Mesendoderm (in vitro differentiated cells): ENCODE measurements at regions not wholly inside any gene's neighbourhood (a gene's known extent, or its start where the extent isn't known, plus 50 kb on each side); places are given as distances from the start of the nearest gene placed in this dataset.

Experiments used
- DNase-seq: peaks from one replicate; pipeline ENCODE4 v3.0.0; 2013
- H2AK5ac ChIP-seq: 2 replicates; pipeline ENCODE4 v1.6.1; 2013; ENCODE audit warnings: low read length, inconsistent platforms
- H2BK120ac ChIP-seq: 2 replicates; pipeline ENCODE4 v1.6.1; 2013; ENCODE audit warnings: low read depth, mild to moderate bottlenecking, low read length, moderate library complexity, mixed read lengths
- H2BK15ac ChIP-seq: replicated peaks from 2 replicates; pipeline ENCODE4 v1.6.1; 2013; ENCODE audit warnings: low read depth, mild to moderate bottlenecking, moderate library complexity
- H2BK5ac ChIP-seq: 2 replicates; pipeline ENCODE4 v1.6.1; 2013; ENCODE audit warnings: low read length, inconsistent platforms
- H3K18ac ChIP-seq: 2 replicates; pipeline ENCODE4 v1.6.1; 2013; ENCODE audit warnings: mild to moderate bottlenecking, low read length, mixed read lengths
- H3K23ac ChIP-seq: one replicate; pipeline ENCODE4 v1.6.1; 2013; ENCODE audit warnings: low read length
- H3K27ac ChIP-seq: 2 replicates; pipeline ENCODE4 v1.5.1; 2013; ENCODE audit warnings: low read depth, mild to moderate bottlenecking, inconsistent platforms, low read length, moderate library complexity
- H3K27me3 ChIP-seq: 2 replicates; pipeline ENCODE4 v1.6.1; 2013; ENCODE audit warnings: low read length, control low read depth, mild to moderate bottlenecking, inconsistent platforms; ENCODE audit not compliant: insufficient read depth, poor library complexity
- H3K36me3 ChIP-seq: 2 replicates; pipeline ENCODE4 v1.6.1; 2013; ENCODE audit warnings: low read length, inconsistent platforms; ENCODE audit not compliant: control insufficient read depth, insufficient read depth
- H3K4ac ChIP-seq: one replicate; pipeline ENCODE4 v1.6.1; 2013; ENCODE audit warnings: low read depth, mild to moderate bottlenecking, low read length, moderate library complexity
- H3K4me1 ChIP-seq: 2 replicates; pipeline ENCODE4 v1.6.1; 2013; ENCODE audit warnings: low read depth, low read length, inconsistent platforms; ENCODE audit not compliant: control insufficient read depth
- H3K4me2 ChIP-seq: 2 replicates; pipeline ENCODE4 v1.6.1; 2013; ENCODE audit warnings: low read length
- H3K4me3 ChIP-seq: 2 replicates; pipeline ENCODE4 v1.5.1; 2013; ENCODE audit warnings: mild to moderate bottlenecking, low read length
- H3K56ac ChIP-seq: one replicate; pipeline ENCODE4 v1.6.1; 2013; ENCODE audit warnings: low read length
- H3K79me1 ChIP-seq: 2 replicates; pipeline ENCODE4 v1.6.1; 2013; ENCODE audit warnings: low read length, inconsistent platforms
- H3K79me2 ChIP-seq: 2 replicates; pipeline ENCODE4 v1.6.1; 2013; ENCODE audit warnings: mild to moderate bottlenecking, low read length; ENCODE audit not compliant: control insufficient read depth, insufficient read depth
- H3K9ac ChIP-seq: 2 replicates; pipeline ENCODE4 v1.6.1; 2013; ENCODE audit warnings: low read length, inconsistent platforms
- H4K5ac ChIP-seq: one replicate; pipeline ENCODE4 v1.6.1; 2013; ENCODE audit warnings: low read length
- H4K8ac ChIP-seq: one replicate; pipeline ENCODE4 v1.6.1; 2013; ENCODE audit warnings: low read depth, mild to moderate bottlenecking, control low read depth, low read length, moderate library complexity
- WGBS: extraction: QIAGEN DNeasy Blood & Tissue Kit; methylation state at CpG from one replicate; pipeline ENCODE4 v1.1.7; 2013; ENCODE audit warnings: low lambda C conversion rate, missing lambda C conversion rate; ENCODE audit not compliant: insufficient coverage; ENCODE audit errors: extremely low coverage; 5-methylcytosine and 5-hydroxymethylcytosine counted together

DNA sequence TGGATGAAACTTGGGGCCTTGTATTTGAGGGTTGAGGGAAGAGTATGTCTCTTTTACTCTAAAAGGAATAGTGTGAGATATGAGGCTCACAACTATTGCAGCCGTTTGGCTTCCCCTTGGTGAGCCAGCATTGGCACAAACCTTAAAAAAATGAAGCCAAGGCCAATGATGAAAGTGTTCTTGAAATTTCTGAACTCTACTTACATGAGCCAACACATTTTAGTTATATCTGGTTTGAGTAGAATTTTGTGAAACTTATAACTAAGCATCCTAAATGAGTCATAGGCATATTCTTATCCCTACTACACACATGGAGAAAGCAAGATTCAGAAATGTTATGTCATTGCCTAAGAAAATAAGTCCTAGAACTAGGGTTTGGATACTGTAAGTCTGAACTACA, 55.3 kb upstream of the ACSS3 start:
- Histone ChIP-seq H3K18ac (no peak overlapping the region), H3K4me3 (no peak overlapping the region), H3K79me2 (no peaks in the 10 kb centered on the region), H2BK5ac (no peak overlapping the region), H3K23ac (no peak overlapping the region), H2BK15ac (no peak overlapping the region), H2BK120ac (no peak overlapping the region), H3K56ac (no peak overlapping the region), H2AK5ac (no peak overlapping the region), H3K4me2 (no peak overlapping the region), H3K4ac (no peak overlapping the region), H4K5ac (no peak overlapping the region), H3K4me1 (no peaks in the 10 kb centered on the region), H3K79me1 (no peaks in the 10 kb centered on the region), H3K27me3 (no peaks in the 10 kb centered on the region), H3K27ac (no peak overlapping the region), H4K8ac (no peak overlapping the region), H3K36me3 (no peaks in the 10 kb centered on the region), H3K9ac (no peak overlapping the region)
- WGBS, result no CpG with 5 or more reads among the region's 1 CpG
- no peak for DNase-seq

DNA sequence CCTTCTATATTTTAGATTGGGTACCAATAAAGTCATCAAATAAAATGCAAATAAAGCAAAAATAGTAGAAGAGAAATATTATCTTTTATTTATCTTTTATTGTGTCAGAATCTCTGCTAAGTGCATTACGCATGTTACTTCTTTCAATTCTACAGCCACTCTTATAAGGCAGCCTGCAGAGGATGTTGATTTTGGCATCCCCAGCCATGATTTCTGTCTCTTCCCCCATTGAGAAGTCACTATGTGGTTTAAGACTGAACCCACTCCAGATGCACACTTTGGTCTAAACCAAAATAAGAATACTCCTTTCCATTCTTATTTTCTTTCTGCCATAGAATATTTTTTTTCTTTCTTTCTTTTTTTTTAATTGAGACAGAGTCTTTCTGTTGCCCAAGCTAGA, 56.0 kb upstream of the ACSS3 start:
- Histone ChIP-seq H4K5ac (no peak overlapping the region), H3K4me1 (no peaks in the 10 kb centered on the region), H3K56ac (no peak overlapping the region), H3K27me3 (no peaks in the 10 kb centered on the region), H3K36me3 (no peaks in the 10 kb centered on the region), H3K4me2 (no peak overlapping the region), H2BK15ac (no peak overlapping the region), H3K4me3 (no peak overlapping the region), H3K18ac (no peak overlapping the region), H4K8ac (no peak overlapping the region), H3K79me2 (no peaks in the 10 kb centered on the region), H2BK5ac (no peak overlapping the region), H3K79me1 (no peaks in the 10 kb centered on the region), H3K27ac (no peak overlapping the region), H2AK5ac (no peak overlapping the region), H3K4ac (no peak overlapping the region), H2BK120ac (no peak overlapping the region), H3K23ac (no peak overlapping the region), H3K9ac (no peak overlapping the region)
- WGBS, result no CpG with 5 or more reads among the region's 1 CpG
- no peak for DNase-seq

DNA sequence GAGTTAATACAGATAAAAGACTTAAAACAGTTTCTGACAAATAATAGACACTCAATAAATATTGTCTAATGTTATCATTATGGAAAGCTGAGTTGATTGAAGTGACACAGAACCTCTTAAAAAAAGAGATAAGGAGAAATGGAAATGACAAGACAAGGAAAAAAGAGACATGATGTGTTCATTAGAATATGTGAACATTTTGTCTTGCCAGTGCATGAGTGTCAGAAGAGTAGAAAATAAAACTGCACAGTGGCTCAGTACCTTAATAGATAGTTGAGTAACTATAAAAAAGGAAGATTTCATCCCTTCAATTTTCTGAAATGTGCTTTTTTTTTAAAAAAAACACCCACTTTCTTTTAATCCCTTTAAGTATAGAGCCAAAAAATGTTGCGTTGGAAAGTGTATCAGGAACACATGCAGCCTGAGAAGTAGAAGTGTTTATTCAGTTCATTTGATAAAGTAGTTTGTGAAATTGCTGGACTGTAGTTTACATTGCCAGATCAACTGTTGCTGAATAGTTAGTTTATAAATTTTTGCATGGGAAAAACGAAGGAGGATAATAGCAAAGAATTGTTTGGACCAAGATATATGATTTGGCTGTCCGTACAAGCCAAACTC, 56.6 kb upstream of the ACSS3 start:
- H2BK5ac ChIP-seq, result no peak overlapping the region
- no peaks in the 10 kb centered on the region for H3K36me3 ChIP-seq
- H3K27ac ChIP-seq, result no peak overlapping the region
- no peak overlapping the region for H3K56ac ChIP-seq
- H4K8ac ChIP-seq, result no peak overlapping the region
- no peak overlapping the region for H2BK120ac ChIP-seq
- no peaks in the 10 kb centered on the region for H3K79me2 ChIP-seq
- H3K4me3 ChIP-seq, result no peak overlapping the region
- no CpG with 5 or more reads among the region's 3 CpGs for WGBS
- no peak overlapping the region for H2BK15ac ChIP-seq
- H3K27me3 ChIP-seq, result no peaks in the 10 kb centered on the region
- H2AK5ac ChIP-seq, result no peak overlapping the region
- no peaks in the 10 kb centered on the region for H3K79me1 ChIP-seq
- no peak overlapping the region for H3K4ac ChIP-seq
- H3K18ac ChIP-seq, result no peak overlapping the region
- DNase-seq, result no peak
- H4K5ac ChIP-seq, result no peak overlapping the region
- no peak overlapping the region for H3K4me2 ChIP-seq
- H3K23ac ChIP-seq, result no peak overlapping the region
- H3K4me1 ChIP-seq, result no peaks in the 10 kb centered on the region
- H3K9ac ChIP-seq, result no peak overlapping the region

- H3K4me1 ChIP-seq, result no peaks in the 10 kb centered on the region
- H3K23ac ChIP-seq, result no peak overlapping the region
- H3K9ac ChIP-seq, result no peak overlapping the region
- H2BK120ac ChIP-seq, result no peak overlapping the region
- H3K27ac ChIP-seq, result no peak overlapping the region
- no peak overlapping the region for H3K4ac ChIP-seq
- no peak overlapping the region for H2BK15ac ChIP-seq
- H3K4me3 ChIP-seq, result no peak overlapping the region
- H4K8ac ChIP-seq, result no peak overlapping the region
- H2AK5ac ChIP-seq, result no peak overlapping the region
- no CpG with 5 or more reads among the region's 3 CpGs for WGBS
- no peaks in the 10 kb centered on the region for H3K27me3 ChIP-seq
- H4K5ac ChIP-seq, result no peak overlapping the region
- no peak overlapping the region for H3K18ac ChIP-seq
- no peak overlapping the region for H2BK5ac ChIP-seq
- no peak overlapping the region for H3K56ac ChIP-seq
- H3K4me2 ChIP-seq, result no peak overlapping the region
- H3K79me1 ChIP-seq, result no peaks in the 10 kb centered on the region
- no peaks in the 10 kb centered on the region for H3K79me2 ChIP-seq
- DNase-seq, result no peak
- no peaks in the 10 kb centered on the region for H3K36me3 ChIP-seq
Observed at GRCh38 chr12:81017792-81018191, 60.1 kb upstream of the ACSS3 start.

DNA sequence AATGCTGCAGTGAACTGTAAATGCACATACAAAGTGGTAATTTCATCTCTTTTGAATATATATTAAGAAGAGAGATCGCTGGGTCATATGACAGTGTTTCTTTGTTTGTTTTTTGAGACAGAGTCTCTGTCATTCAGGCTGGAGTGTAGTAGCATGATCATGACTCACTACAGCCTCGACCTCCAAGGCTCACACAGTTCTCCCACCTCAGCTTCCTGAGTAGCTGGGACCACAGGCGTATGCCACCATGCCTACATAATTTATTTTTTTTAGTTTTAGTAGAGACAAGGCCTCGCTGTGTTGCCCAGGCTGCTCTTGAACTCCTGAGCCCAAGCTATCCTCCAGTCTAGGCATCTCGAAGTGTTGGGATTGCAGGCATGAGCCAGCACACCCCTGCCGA, 62.4 kb upstream of the ACSS3 start:
- Histone ChIP-seq H3K56ac (no peak overlapping the region), H2BK5ac (no peak overlapping the region), H3K79me1 (no peaks in the 10 kb centered on the region), H3K36me3 (no peaks in the 10 kb centered on the region), H2AK5ac (no peak overlapping the region), H4K8ac (no peak overlapping the region), H3K27ac (no peak overlapping the region), H3K23ac (no peak overlapping the region), H3K4me2 (no peak overlapping the region), H4K5ac (no peak overlapping the region), H2BK120ac (peak overlapping the region; percentile 78), H3K4me1 (no peaks in the 10 kb centered on the region), H2BK15ac (no peak overlapping the region), H3K4me3 (no peak overlapping the region), H3K27me3 (no peaks in the 10 kb centered on the region), H3K18ac (no peak overlapping the region), H3K79me2 (no peaks in the 10 kb centered on the region), H3K9ac (no peak overlapping the region), H3K4ac (no peak overlapping the region)
- peak; percentile 10 for DNase-seq
- WGBS, result no CpG with 5 or more reads among the region's 6 CpGs

DNA sequence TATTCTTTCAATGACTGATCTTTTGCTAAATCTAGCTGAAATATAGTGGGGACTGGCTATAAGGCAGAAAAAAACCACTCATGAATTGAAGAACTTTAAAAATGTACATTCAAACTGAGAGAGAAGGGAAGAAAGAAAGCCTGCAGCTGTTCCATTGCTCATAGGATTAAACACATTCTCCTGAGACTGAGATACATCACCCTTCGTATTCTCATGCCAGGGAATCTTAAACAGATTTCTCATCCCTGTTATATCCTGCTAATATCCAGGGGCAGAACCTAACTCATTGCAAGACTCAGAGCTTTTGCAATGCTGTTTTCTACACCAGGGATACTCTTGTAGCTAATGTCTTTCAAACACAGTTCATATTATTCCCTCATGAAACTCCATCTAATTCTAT, 67.2 kb upstream of the ACSS3 start:
- Histone ChIP-seq H4K8ac (no peak overlapping the region), H3K27ac (no peak overlapping the region), H2BK15ac (no peak overlapping the region), H3K4me3 (no peak overlapping the region), H3K4me2 (no peak overlapping the region), H4K5ac (no peak overlapping the region), H2BK5ac (no peak overlapping the region), H2BK120ac (no peak overlapping the region), H3K23ac (no peak overlapping the region), H3K36me3 (no peaks in the 10 kb centered on the region), H3K79me2 (no peaks in the 10 kb centered on the region), H2AK5ac (no peak overlapping the region), H3K27me3 (no peaks in the 10 kb centered on the region), H3K18ac (no peak overlapping the region), H3K79me1 (no peaks in the 10 kb centered on the region), H3K4ac (no peak overlapping the region), H3K56ac (no peak overlapping the region), H3K9ac (no peak overlapping the region), H3K4me1 (no peaks in the 10 kb centered on the region)
- DNase-seq, result no peak
- WGBS, result no CpG with 5 or more reads among the region's 1 CpG
